ENCODE measurements at regions not wholly inside any gene's neighbourhood (a gene's known extent, or its start where the extent isn't known, plus 50 kb on each side); places are given as distances from the start of the nearest gene placed in this dataset.

GRCh38 chr2:174656676-174657176 is 59.1 kb upstream of the WIPF1 start (continued):
- TF ChIP-seq NFYB (CRISPR knock-in tag; conservative IDR thresholded peaks at IDR 0.05; ENCODE audit: low read depth), result no peak
- TF ChIP-seq MAX (CRISPR knock-in tag; IDR thresholded peaks at IDR 0.05), result no peak
- TF ChIP-seq EMX1 (CRISPR knock-in tag; IDR thresholded peaks at IDR 0.05), result no peak
- TF ChIP-seq MXD4 (CRISPR knock-in tag; IDR thresholded peaks at IDR 0.05; ENCODE audit: borderline replicate concordance), result no peak
- no peak for TF ChIP-seq MLX (CRISPR knock-in tag; IDR thresholded peaks at IDR 0.05)
- no peak for TF ChIP-seq TP53 (CRISPR knock-in tag; IDR thresholded peaks at IDR 0.05)

GRCh38 chr2:174656035-174656434 is 58.4 kb upstream of the WIPF1 start:
- peaks cover 24% of the 10 kb centered on the region for H3K9me3 Mint-ChIP-seq
- no peak for ATAC-seq
- peaks cover 6% of the 10 kb centered on the region; the same call in 1 of the 2 replicates for H3K27me3 Mint-ChIP-seq (ENCODE audit: low read depth)
- H3K36me3 Mint-ChIP-seq, result peaks cover 4% of the 10 kb centered on the region; the same call in 1 of the 2 replicates
- no peak overlapping the region for H3K27ac Mint-ChIP-seq
- ChIA-PET POLR2A (no interaction called here), CTCF (no interaction called here)
- H3K4me3 Mint-ChIP-seq, result no peak overlapping the region
- no peaks in the 10 kb centered on the region for H3K4me1 Mint-ChIP-seq
- no peak for DNase-seq (ENCODE audit: low spot score)
- TF ChIP-seq ATF6 (CRISPR knock-in tag; IDR thresholded peaks at IDR 0.05), result no peak
- TF ChIP-seq ZSCAN18 (CRISPR knock-in tag; IDR thresholded peaks at IDR 0.05), result no peak
- no peak for TF ChIP-seq EMX1 (CRISPR knock-in tag; IDR thresholded peaks at IDR 0.05)
- TF ChIP-seq ZNF512 (CRISPR knock-in tag; IDR thresholded peaks at IDR 0.05; ENCODE audit: borderline replicate concordance), result no peak
- TF ChIP-seq CDX4 (CRISPR knock-in tag; IDR thresholded peaks at IDR 0.05; ENCODE audit: borderline replicate concordance), result no peak
- no peak for TF ChIP-seq KAT7 (CRISPR knock-in tag; IDR thresholded peaks at IDR 0.05; ENCODE audit: borderline replicate concordance)
- TF ChIP-seq IRF1 (CRISPR knock-in tag; IDR thresholded peaks at IDR 0.05), result no peak
- no peak for TF ChIP-seq TEAD1 (CRISPR knock-in tag; IDR thresholded peaks at IDR 0.05)
- no peak for TF ChIP-seq RORB (CRISPR knock-in tag; IDR thresholded peaks at IDR 0.05)
- no peak for TF ChIP-seq ZNF396 (CRISPR knock-in tag; IDR thresholded peaks at IDR 0.05; ENCODE audit: borderline replicate concordance)
- TF ChIP-seq E2F5 (CRISPR knock-in tag; IDR thresholded peaks at IDR 0.05), result no peak
- no peak for TF ChIP-seq HMGXB4 (CRISPR knock-in tag; IDR thresholded peaks at IDR 0.05)
- no peak for TF ChIP-seq NR1H2 (CRISPR knock-in tag; IDR thresholded peaks at IDR 0.05)
- TF ChIP-seq ZNF138 (CRISPR knock-in tag; conservative IDR thresholded peaks at IDR 0.05), result no peak
- no peak for TF ChIP-seq USF2 (CRISPR knock-in tag; IDR thresholded peaks at IDR 0.05)
- TF ChIP-seq MYBL2 (CRISPR knock-in tag; IDR thresholded peaks at IDR 0.05), result no peak
- TF ChIP-seq ZNF425 (CRISPR knock-in tag; conservative IDR thresholded peaks at IDR 0.05), result no peak
- TF ChIP-seq ATF1 (CRISPR knock-in tag; IDR thresholded peaks at IDR 0.05), result no peak

Data from WTC11 (cell line).